ENCODE measurements at regions not wholly inside any gene's neighbourhood (a gene's known extent, or its start where the extent isn't known, plus 50 kb on each side); places are given as distances from the start of the nearest gene placed in this dataset.

DNA sequence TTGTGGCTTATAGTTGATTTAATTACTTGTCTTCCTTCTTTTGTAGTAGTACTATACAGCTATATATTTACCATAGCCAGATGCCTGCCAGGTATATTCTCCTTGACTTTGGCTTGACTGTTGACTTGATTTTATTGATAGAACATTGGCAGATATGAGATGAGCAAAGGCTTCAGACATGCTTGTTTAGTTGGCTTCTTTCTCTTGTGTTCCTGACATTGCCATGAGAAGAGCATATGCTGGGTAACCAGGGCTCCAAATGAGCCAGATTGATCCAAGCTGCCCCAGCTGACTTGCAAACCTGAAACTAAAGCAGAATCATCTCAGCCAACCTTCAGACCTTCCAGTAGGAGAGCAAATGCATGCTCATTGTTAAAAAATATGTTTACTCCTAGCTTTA lies 508.1 kb upstream of the BTBD3 start:
- Histone ChIP-seq H3K4me1 (ENCODE audit: low read length) (no peaks in the 10 kb centered on the region), H4K20me1 (ENCODE audit: insufficient read depth, low read depth, low read length) (no peaks in the 10 kb centered on the region), H3K27me3 (ENCODE audit: low read length) (no peaks in the 10 kb centered on the region), H3K4me2 (ENCODE audit: low read depth, low read length, poor library complexity, severe bottlenecking) (no peak overlapping the region), H3K79me2 (ENCODE audit: low read length) (no peaks in the 10 kb centered on the region), H2AFZ (ENCODE audit: low read length) (no peak overlapping the region), H3K27ac (ENCODE audit: low read length) (no peak overlapping the region), H3K9ac (ENCODE audit: low read length) (no peak overlapping the region), H3K4me3 (ENCODE audit: low read length) (no peak overlapping the region), H3K9me3 (ENCODE audit: low read length) (peaks cover 6% of the 10 kb centered on the region), H3K9me2 (replicated peaks; ENCODE audit: insufficient read depth, low read length) (no peaks in the 10 kb centered on the region), H3K36me3 (ENCODE audit: insufficient read depth, low read length) (no peaks in the 10 kb centered on the region)
- no peak for DNase-seq

DNA sequence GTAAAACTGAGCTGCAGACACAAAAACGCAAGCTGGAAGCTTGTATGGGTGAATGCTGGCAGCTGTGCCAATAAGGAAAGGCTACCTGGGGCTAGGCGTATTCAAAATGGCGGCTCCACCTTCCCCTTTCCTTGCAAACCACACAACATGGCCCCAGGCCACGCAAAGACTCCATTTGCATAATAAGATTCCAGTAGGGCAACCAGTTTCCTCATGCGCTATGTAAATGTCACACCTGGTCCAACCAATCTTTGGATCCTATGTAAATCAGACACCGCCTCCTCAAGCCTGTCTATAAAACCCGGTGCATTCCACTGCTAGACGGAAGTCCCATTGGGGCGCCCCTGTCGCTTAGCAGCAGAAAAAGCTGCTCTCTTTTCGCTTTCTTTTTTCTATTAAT lies 505.9 kb upstream of the BTBD3 start:
- no peaks in the 10 kb centered on the region for H3K36me3 ChIP-seq (ENCODE audit: insufficient read depth, low read length)
- H4K20me1 ChIP-seq (ENCODE audit: insufficient read depth, low read depth, low read length) = no peaks in the 10 kb centered on the region
- no peak overlapping the region for H2AFZ ChIP-seq (ENCODE audit: low read length)
- H3K79me2 ChIP-seq (ENCODE audit: low read length) = no peaks in the 10 kb centered on the region
- H3K9ac ChIP-seq (ENCODE audit: low read length) = no peak overlapping the region
- H3K4me3 ChIP-seq (ENCODE audit: low read length) = no peak overlapping the region
- no peak for DNase-seq
- H3K27me3 ChIP-seq (ENCODE audit: low read length) = no peaks in the 10 kb centered on the region
- no peak overlapping the region for H3K4me2 ChIP-seq (ENCODE audit: low read depth, low read length, poor library complexity, severe bottlenecking)
- no peak overlapping the region for H3K27ac ChIP-seq (ENCODE audit: low read length)
- H3K4me1 ChIP-seq (ENCODE audit: low read length) = no peaks in the 10 kb centered on the region
- H3K9me2 ChIP-seq (replicated peaks; ENCODE audit: insufficient read depth, low read length) = no peaks in the 10 kb centered on the region
- peaks cover 6% of the 10 kb centered on the region for H3K9me3 ChIP-seq (ENCODE audit: low read length)

GRCh38 chr20:11426948-11427347 lies 490.7 kb upstream of the BTBD3 start:
- H4K20me1 ChIP-seq (ENCODE audit: insufficient read depth, low read depth, low read length) = no peaks in the 10 kb centered on the region
- H3K27me3 ChIP-seq (ENCODE audit: low read length) = no peaks in the 10 kb centered on the region
- no peaks in the 10 kb centered on the region for H3K79me2 ChIP-seq (ENCODE audit: low read length)
- H3K27ac ChIP-seq (ENCODE audit: low read length) = no peak overlapping the region
- H3K4me1 ChIP-seq (ENCODE audit: low read length) = no peaks in the 10 kb centered on the region
- H2AFZ ChIP-seq (ENCODE audit: low read length) = no peak overlapping the region
- peaks cover 13% of the 10 kb centered on the region; the same call in 1 of the 2 replicates for H3K9me3 ChIP-seq (ENCODE audit: low read length)
- H3K9ac ChIP-seq (ENCODE audit: low read length) = no peak overlapping the region
- H3K36me3 ChIP-seq (ENCODE audit: insufficient read depth, low read length) = no peaks in the 10 kb centered on the region
- DNase-seq = no peak
- H3K4me3 ChIP-seq (ENCODE audit: low read length) = no peak overlapping the region
- H3K9me2 ChIP-seq (replicated peaks; ENCODE audit: insufficient read depth, low read length) = no peaks in the 10 kb centered on the region
- H3K4me2 ChIP-seq (ENCODE audit: low read depth, low read length, poor library complexity, severe bottlenecking) = no peak overlapping the region

DNA sequence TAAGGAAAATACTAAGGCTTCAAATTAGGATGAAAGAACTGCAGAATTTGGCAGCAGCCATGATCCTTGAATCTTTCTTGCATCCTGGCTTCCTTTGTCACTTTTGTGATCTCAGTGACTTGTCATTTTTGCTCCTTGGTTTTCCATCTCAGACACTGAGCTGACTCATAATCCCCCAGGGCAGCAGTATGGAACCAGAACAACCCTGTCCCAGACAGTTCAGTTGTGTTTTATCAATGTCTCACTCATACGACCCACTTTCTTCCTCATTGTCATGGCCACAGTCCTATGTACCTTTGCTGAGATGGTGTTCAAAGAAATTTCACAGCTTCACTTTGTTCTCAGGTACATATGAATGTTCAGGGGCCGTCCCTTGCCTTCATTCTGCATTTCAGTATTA lies 488.5 kb upstream of the BTBD3 start:
- no peak overlapping the region for H3K4me3 ChIP-seq (ENCODE audit: low read length)
- no peak overlapping the region for H2AFZ ChIP-seq (ENCODE audit: low read length)
- no peaks in the 10 kb centered on the region for H3K79me2 ChIP-seq (ENCODE audit: low read length)
- no peaks in the 10 kb centered on the region for H3K9me2 ChIP-seq (replicated peaks; ENCODE audit: insufficient read depth, low read length)
- H3K4me2 ChIP-seq (ENCODE audit: low read depth, low read length, poor library complexity, severe bottlenecking) = no peak overlapping the region
- no peaks in the 10 kb centered on the region for H4K20me1 ChIP-seq (ENCODE audit: insufficient read depth, low read depth, low read length)
- no peaks in the 10 kb centered on the region for H3K36me3 ChIP-seq (ENCODE audit: insufficient read depth, low read length)
- DNase-seq = no peak
- H3K4me1 ChIP-seq (ENCODE audit: low read length) = no peaks in the 10 kb centered on the region
- H3K9ac ChIP-seq (ENCODE audit: low read length) = no peak overlapping the region
- peaks cover 16% of the 10 kb centered on the region; the same call in 1 of the 2 replicates for H3K9me3 ChIP-seq (ENCODE audit: low read length)
- H3K27me3 ChIP-seq (ENCODE audit: low read length) = no peaks in the 10 kb centered on the region
- no peak overlapping the region for H3K27ac ChIP-seq (ENCODE audit: low read length)

- H3K4me2 ChIP-seq (ENCODE audit: low read depth, low read length, poor library complexity, severe bottlenecking) = no peak overlapping the region
- no peak for DNase-seq
- no peaks in the 10 kb centered on the region for H3K79me2 ChIP-seq (ENCODE audit: low read length)
- no peak overlapping the region for H3K9ac ChIP-seq (ENCODE audit: low read length)
- H3K4me3 ChIP-seq (ENCODE audit: low read length) = no peak overlapping the region
- H3K9me3 ChIP-seq (ENCODE audit: low read length) = peaks cover 23% of the 10 kb centered on the region; the same call in 1 of the 2 replicates
- no peak overlapping the region for H3K27ac ChIP-seq (ENCODE audit: low read length)
- H4K20me1 ChIP-seq (ENCODE audit: insufficient read depth, low read depth, low read length) = no peaks in the 10 kb centered on the region
- H3K36me3 ChIP-seq (ENCODE audit: insufficient read depth, low read length) = no peaks in the 10 kb centered on the region
- H3K27me3 ChIP-seq (ENCODE audit: low read length) = no peaks in the 10 kb centered on the region
- H2AFZ ChIP-seq (ENCODE audit: low read length) = no peak overlapping the region
- no peaks in the 10 kb centered on the region for H3K4me1 ChIP-seq (ENCODE audit: low read length)
- no peaks in the 10 kb centered on the region for H3K9me2 ChIP-seq (replicated peaks; ENCODE audit: insufficient read depth, low read length)
Observed at GRCh38 chr20:11429889-11430519, 487.7 kb upstream of the BTBD3 start.

GRCh38 chr20:11430652-11431051 lies 487.0 kb upstream of the BTBD3 start:
- Histone ChIP-seq H3K4me1 (ENCODE audit: low read length) (no peaks in the 10 kb centered on the region), H3K79me2 (ENCODE audit: low read length) (no peaks in the 10 kb centered on the region), H4K20me1 (ENCODE audit: insufficient read depth, low read depth, low read length) (no peaks in the 10 kb centered on the region), H3K4me2 (ENCODE audit: low read depth, low read length, poor library complexity, severe bottlenecking) (no peak overlapping the region), H2AFZ (ENCODE audit: low read length) (no peak overlapping the region), H3K4me3 (ENCODE audit: low read length) (no peak overlapping the region), H3K27ac (ENCODE audit: low read length) (no peak overlapping the region), H3K9me3 (ENCODE audit: low read length) (peaks cover 24% of the 10 kb centered on the region), H3K9ac (ENCODE audit: low read length) (no peak overlapping the region), H3K9me2 (replicated peaks; ENCODE audit: insufficient read depth, low read length) (no peaks in the 10 kb centered on the region), H3K27me3 (ENCODE audit: low read length) (no peaks in the 10 kb centered on the region), H3K36me3 (ENCODE audit: insufficient read depth, low read length) (no peaks in the 10 kb centered on the region)
- DNase-seq = no peak

DNA sequence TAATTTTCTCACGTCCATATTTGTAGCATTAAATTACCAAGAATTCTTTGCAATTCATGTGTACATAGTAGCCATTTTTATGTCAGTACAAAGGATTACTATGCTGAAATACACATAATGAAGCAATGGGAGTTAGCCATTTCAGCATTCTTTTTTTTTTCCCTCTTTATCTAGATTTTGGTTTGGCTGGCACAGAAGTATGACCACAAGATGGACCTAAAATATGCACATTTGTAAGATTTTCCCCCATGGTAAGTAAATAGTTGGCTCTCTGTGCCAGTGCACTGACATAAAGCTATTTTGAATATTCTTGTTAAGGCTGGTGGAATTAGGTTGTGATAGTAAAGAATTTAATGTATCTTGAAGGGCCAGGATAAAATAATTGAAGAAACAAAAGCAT lies 486.1 kb upstream of the BTBD3 start:
- Histone ChIP-seq H2AFZ (ENCODE audit: low read length) (no peak overlapping the region), H4K20me1 (ENCODE audit: insufficient read depth, low read depth, low read length) (no peaks in the 10 kb centered on the region), H3K27me3 (ENCODE audit: low read length) (no peaks in the 10 kb centered on the region), H3K27ac (ENCODE audit: low read length) (no peak overlapping the region), H3K4me1 (ENCODE audit: low read length) (no peaks in the 10 kb centered on the region), H3K4me2 (ENCODE audit: low read depth, low read length, poor library complexity, severe bottlenecking) (no peak overlapping the region), H3K36me3 (ENCODE audit: insufficient read depth, low read length) (no peaks in the 10 kb centered on the region), H3K9me3 (ENCODE audit: low read length) (peaks cover 22% of the 10 kb centered on the region), H3K9ac (ENCODE audit: low read length) (no peak overlapping the region), H3K4me3 (ENCODE audit: low read length) (no peak overlapping the region), H3K9me2 (replicated peaks; ENCODE audit: insufficient read depth, low read length) (no peaks in the 10 kb centered on the region), H3K79me2 (ENCODE audit: low read length) (no peaks in the 10 kb centered on the region)
- DNase-seq = no peak

- DNase-seq = no peak
- Histone ChIP-seq H2AFZ (ENCODE audit: low read length) (no peak overlapping the region), H3K9me2 (replicated peaks; ENCODE audit: insufficient read depth, low read length) (no peaks in the 10 kb centered on the region), H4K20me1 (ENCODE audit: insufficient read depth, low read depth, low read length) (no peaks in the 10 kb centered on the region), H3K79me2 (ENCODE audit: low read length) (no peaks in the 10 kb centered on the region), H3K27me3 (ENCODE audit: low read length) (no peaks in the 10 kb centered on the region), H3K4me3 (ENCODE audit: low read length) (no peak overlapping the region), H3K4me2 (ENCODE audit: low read depth, low read length, poor library complexity, severe bottlenecking) (no peak overlapping the region), H3K4me1 (ENCODE audit: low read length) (no peaks in the 10 kb centered on the region), H3K9me3 (ENCODE audit: low read length) (peaks cover 22% of the 10 kb centered on the region), H3K36me3 (ENCODE audit: insufficient read depth, low read length) (no peaks in the 10 kb centered on the region), H3K27ac (ENCODE audit: low read length) (no peak overlapping the region), H3K9ac (ENCODE audit: low read length) (no peak overlapping the region)
Observed at GRCh38 chr20:11432407-11432806, 485.3 kb upstream of the BTBD3 start.
